ENCODE measurements at regions not wholly inside any gene's neighbourhood (a gene's known extent, or its start where the extent isn't known, plus 50 kb on each side); places are given as distances from the start of the nearest gene placed in this dataset.

DNA sequence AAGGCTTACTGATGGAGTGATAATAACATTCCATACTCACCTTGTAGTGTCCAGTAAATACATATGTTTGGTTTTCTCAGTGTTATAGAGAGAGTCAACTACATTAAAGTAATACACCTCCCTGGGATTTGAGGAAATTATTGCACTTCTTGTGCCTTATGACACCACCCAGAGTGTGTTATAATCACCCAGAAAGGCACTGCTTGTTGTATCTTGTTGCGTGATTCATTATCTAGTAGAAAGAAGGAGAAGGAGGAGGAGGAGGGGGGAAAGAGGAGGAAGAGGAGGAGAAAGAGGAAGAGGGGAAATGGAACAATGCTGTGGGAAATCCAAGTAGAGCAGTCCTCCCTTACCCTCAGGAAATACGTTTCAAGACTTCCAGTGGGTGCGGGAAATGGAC lies 661.8 kb upstream of the WWC1 start:
- FAIRE-seq (no peak), DNase-seq (ENCODE audit: low spot score) (no peak)

DNA sequence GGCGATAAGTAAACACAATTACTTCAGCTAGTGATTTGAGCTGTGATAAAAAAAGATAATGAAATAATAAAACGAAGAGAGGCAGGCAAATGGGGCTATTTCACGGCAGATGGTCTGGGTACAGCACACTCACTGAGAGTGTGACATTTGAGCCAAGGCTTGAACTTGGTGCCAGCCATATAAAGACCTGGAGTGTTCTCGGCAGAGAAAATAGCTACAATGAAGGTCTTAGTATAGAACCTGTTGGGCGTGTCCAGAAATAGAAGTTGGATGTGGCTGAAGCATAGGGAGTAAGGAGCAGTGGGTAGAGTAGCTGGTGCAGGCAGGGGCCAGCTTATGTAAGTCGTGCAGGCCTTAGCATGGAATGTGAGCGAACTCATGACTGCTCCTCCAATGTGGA lies 660.3 kb upstream of the WWC1 start:
- DNase-seq (ENCODE audit: low spot score) (no peak), FAIRE-seq (no peak)

DNA sequence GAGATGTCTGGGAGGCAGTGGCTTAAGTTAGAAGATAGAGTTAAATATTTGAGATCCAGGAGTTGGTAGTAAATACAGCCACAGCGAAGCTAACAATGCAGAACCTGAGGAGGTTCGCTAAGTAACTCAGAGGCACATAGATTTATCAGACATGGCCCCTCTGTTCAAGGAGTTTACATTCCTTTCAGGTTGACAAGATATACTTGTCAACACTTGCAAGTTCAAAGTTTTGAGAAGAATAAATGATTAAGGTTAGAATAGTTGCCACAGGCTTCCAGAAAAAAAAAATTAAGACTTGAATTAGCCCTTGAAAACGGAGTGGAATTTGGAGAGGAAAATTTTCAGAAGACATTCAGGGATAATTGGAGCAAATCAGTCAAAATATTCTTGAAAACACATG lies 658.3 kb upstream of the WWC1 start:
- FAIRE-seq: no peak
- DNase-seq (ENCODE audit: low spot score): no peak

DNA sequence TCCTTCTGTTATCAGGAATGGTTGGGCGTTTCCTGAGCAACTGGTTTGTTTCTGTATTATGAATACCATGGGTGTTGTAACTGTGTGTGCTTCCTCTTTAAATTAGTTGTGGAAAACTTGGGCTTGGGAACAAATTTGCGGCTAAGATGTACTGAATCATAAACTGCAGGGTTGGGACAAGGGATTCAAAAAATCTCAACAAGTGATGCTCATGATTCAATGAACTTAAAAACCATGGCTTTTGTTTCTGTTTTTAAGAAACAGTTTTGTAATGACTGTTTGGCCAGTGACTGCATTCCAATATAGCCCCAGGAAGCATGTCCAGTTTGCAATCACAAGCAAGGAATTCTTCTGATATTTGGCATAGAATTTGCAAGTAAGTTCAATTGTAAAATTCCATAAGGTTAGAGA lies 657.5 kb upstream of the WWC1 start:
- FAIRE-seq: no peak
- peak; percentile 68 for DNase-seq (ENCODE audit: low spot score)

DNA sequence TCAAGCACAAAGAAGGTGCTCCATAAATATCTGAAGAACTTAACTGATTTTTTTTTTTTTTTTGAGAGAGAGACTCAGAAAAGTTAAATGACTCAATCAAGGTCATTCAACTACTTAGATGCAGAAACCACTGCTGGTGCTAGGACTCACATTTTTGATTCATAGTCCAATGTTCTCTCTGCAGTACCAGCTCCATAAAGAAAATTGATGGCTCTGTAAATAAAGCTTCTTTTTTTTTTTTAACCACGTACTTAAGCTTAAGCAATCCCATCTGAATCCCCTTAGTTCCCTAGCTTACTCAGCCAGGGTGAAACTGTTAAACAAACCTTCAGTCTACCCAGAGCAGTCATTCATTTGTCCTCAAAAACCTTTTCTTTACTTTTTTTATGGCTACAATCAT lies 657.0 kb upstream of the WWC1 start:
- FAIRE-seq: peak; percentile 68
- DNase-seq (ENCODE audit: low spot score): peak; percentile 57

DNA sequence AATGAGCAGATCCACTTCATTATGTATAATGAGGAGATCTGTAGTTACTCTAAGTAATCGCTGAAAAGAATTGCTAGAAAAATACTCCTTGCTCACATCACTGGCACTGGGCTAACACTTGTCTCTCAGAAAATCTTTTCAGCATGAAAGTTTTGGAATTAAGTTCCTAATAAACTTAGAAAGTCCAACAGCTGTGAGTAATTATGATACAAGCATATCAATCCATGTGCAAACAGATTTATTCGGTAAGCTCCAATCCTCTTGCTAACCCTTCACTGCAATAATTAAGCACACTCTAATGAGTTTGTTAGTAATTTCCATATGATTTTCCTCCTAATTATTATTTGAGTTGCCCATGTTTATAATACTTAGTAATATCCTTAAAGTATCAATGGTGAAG lies 652.6 kb upstream of the WWC1 start:
- FAIRE-seq (no peak), DNase-seq (ENCODE audit: low spot score) (no peak)

DNA sequence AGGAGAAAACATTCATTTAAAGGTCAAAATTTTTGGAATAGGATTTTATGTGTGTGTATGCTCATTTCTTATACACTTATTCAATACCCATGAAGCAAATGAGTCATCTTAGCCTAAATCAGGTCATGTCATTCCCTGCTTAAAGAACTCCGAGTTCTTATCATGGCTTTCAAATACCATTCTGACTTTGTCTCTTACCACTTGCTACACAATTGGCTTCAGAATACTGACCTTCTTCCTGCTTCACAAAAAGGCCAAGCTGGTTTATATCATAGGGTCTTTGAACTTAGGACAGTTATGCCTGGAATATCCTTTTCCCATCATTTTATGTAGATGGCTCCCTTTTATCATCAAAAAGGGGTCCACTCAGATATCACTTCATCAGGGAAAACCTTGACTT lies 652.2 kb upstream of the WWC1 start:
- DNase-seq (ENCODE audit: low spot score): peak; percentile 10

DNA sequence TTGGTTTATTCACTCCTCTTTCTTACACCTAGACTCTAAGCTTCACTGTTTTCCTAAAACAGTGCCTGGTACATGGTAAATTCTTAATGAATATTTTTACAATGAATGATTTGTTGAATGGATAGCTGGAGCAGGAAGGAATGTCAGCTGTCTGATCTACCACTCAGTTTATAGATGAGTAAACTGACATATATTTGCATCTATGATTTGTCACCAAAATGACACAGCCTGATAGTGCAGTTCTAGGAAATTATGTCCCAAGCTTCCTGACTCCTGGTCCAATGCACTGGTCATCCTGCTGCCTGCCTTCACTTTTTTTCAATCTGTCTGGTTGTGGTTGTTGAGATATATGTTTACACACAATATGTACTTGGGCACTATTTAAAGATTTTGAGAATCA lies 651.7 kb upstream of the WWC1 start:
- FAIRE-seq: peak; percentile 39

More for the DNA sequence above, 652.2 kb upstream of the WWC1 start:
- FAIRE-seq: peak; percentile 42

DNA sequence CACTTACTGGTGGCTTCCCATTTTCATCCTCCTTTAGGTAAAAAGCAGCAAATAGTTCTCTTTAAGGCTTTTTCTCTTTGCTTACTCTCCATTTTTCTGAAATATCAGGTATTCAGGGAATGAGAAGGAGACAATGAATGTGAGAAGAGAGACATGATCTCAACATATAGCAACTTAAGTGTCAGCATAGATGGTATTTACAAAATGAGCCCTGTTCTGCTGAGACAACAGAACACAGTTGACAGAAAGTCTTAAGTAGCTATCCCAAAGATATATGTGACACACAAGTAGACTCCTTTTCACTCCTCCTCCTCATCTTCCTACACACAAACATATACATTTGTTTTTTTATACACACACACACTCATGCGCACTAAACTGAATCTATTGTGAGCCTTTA lies 649.3 kb upstream of the WWC1 start:
- DNase-seq (ENCODE audit: low spot score) (no peak), FAIRE-seq (no peak)

More for the DNA sequence above, 651.7 kb upstream of the WWC1 start:
- peak; percentile 72 for DNase-seq (ENCODE audit: low spot score)

DNA sequence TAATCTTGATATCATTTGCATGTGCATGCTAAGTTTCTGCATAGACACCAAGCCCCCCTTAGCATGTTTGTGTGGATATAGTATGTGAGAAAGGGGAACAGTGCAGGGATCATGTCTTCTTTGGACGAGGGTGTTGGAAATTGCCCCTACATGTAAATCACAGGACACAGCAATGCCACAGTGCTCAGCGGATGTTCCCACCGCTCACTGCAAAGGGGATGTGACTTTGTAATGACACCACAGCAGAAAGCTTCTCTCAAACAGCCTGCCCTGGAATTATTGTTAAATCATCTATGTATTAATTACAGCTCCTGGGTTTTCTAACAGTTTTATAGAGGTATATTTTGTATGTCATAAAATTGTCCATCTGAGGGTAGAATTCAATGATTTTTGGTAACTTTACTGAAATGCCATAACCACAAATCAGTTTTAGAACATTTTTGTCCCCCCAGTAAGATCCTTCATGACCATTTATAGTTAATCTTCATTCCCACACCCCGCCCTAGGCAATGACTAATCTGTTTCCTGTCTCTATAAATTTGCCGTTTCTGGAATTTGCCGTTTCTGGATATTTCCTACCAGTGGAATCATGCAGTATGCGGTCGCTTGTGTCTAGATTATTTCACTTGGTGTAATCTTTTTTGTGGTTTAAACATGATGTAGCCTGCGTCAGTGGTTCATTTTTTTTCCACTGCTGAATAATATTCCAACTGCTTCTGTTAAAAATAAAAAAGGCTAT lies 648.5 kb upstream of the WWC1 start:
- FAIRE-seq (peak; percentile 95), DNase-seq (ENCODE audit: low spot score) (peak; percentile 87)

DNA sequence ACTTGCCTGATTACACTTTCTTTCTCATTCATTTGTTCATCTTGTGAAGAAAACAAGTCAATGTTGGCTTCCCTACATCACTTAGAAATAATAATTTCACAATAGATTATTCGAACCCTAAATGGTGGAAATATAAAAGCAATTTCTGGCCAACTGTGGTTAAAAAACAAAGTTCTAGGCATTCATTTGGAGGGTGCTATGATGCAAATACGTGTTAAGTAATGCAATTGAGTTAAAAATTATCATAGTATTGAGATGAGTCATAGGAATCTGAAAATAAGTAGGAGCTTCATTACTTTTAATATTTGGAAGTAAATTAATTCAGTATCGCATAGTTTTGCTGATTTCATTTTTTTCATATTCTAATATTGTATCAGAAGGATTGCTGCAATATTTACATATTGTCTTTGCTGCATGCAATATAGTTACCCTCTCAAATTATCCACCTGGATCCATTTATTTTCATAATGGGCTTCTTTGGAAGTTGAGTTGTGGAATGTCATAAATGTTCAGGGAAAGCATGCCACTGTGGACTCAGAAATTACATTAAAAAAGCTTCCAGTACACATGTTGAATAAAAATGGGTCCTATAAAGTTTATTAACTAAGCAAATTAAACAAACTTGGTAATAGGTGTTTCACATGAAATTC lies 647.7 kb upstream of the WWC1 start:
- FAIRE-seq (no peak), DNase-seq (ENCODE audit: low spot score) (no peak)

DNA sequence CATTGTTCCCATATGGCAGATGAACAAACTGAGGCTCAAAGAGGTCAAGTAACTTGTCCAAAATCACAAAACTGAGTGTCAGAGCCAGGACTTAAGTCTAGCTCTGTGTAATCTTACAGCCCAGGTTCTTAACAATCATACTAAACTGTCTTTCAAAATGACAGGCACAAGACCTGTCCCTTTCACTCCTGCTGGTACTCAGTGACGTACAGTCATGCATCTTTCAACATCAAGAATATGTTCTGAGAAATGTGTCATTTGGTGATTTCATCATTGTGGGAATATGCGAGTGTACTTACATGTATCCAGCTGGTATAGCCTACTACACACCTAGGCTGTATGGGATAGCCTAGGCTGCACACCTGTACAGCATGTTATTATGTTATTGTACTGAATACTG lies 646.8 kb upstream of the WWC1 start:
- DNase-seq (ENCODE audit: low spot score) (peak; percentile 41), FAIRE-seq (no peak)

DNA sequence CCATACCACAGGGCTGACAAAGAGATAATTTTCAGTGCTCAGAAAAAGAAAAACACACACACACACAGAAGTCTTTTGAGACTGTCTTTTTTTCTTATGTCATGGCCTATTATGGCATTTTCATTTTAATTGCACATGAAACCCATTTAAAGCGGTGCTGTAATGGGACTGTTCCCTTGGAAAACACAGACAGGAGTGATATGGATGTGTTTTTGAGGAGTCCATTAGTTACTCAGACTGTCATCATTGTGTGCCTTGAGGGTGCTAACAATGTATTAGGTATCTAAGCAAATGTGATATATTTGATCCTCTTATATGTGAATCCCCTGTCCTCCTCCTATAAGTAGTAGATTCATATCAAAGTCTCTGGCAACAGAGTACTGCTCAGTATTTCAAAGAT lies 642.0 kb upstream of the WWC1 start:
- no peak for FAIRE-seq
- no peak for DNase-seq (ENCODE audit: low spot score)

DNA sequence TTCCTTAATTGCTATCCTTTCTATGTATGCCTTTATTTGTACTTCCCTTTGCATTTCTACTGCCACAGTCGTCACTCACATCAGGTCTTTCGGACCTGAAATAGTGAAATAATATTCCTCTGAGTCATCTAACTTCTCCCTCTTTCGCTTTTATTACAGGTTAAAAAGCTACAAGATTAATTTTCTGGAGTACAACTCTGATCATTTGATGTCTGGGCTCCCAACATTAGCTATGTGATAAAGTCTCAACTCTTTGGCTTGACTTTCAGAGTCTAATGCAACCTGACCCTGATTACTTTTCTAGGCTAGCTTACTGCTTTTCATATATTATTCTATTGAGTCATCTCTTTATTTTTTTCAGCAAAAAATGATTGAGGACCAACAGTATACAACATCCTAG lies 638.8 kb upstream of the WWC1 start:
- FAIRE-seq: no peak
- peak; percentile 36 for DNase-seq (ENCODE audit: low spot score)

DNA sequence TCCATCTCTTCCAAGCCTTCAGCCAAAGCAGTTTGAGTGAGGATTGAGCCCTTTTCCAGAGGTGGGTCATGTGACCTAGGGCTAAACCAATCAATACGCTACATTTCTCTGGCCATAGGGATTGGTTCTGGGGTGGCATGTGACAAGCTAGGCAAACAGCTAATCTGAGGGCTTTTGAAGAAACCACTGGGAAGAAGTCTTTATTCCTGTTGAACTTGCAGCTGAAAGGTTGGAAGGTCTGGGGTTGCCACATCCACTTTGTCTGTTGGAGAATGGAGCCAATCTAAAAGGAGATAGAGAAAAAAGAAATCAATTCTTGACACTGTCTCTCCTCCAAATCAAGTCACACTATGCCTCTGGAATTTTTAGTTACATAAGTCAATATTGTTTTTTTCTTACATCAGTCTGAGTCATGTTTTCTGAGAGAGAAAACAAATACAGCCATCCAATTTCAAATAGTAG lies 637.8 kb upstream of the WWC1 start:
- FAIRE-seq (no peak), DNase-seq (ENCODE audit: low spot score) (no peak)

DNA sequence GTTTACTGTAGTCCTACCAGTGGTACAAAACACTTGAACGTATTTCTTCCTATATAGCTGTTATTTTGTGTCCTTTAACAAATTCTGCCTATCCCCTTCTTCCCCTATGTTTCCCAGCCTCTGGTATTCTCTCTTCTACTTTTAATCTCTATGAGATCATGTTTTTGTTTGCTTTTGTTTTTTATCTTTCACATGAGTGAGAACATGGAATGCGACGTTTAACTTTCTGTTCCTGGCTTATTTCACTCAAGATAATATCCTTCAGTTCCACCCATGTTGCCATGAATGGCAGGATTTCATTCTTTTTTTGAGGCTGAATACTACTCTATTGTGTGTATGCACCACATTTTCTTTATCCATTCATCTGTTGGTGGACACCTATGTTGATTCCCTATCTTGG lies 634.4 kb upstream of the WWC1 start:
- FAIRE-seq (no peak), DNase-seq (ENCODE audit: low spot score) (no peak)

DNA sequence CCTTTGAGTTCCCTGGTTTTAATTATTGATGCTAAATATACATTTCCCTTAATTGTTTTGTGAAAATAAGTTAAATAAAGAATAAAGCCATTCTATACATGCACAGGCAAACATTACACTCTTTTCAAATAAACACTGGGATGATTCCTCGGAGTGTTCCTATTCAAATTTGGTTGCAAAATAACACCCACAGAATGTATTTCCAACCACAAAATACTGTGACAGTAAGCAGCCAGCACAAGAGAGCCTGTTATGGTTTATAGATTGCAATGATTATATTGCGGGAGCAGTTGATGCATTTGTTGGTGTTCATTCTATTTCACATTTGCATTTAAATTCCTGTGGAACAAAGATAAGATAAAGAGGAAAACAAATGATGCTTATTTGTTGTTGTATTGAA lies 632.6 kb upstream of the WWC1 start:
- FAIRE-seq: no peak
- no peak for DNase-seq (ENCODE audit: low spot score)

DNA sequence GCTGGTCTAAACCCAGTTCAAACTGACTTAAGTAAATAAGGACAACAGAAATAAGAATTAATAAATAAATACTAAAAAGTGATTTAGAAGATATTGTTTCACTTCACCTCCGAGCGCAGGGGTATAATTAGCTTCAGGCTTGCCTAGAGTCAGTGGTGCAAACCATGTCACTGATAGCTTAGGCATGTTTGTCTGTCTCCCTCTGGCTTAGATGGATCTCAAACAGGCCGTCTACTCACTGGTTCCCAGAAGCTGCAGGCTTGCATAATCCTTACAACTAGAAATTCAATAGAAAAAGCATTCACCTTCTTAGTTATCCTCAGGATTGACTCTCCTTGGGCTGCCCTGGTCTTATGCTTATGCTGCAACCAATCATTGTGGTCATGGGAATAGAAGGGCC lies 629.8 kb upstream of the WWC1 start:
- FAIRE-seq (no peak), DNase-seq (ENCODE audit: low spot score) (no peak)

DNA sequence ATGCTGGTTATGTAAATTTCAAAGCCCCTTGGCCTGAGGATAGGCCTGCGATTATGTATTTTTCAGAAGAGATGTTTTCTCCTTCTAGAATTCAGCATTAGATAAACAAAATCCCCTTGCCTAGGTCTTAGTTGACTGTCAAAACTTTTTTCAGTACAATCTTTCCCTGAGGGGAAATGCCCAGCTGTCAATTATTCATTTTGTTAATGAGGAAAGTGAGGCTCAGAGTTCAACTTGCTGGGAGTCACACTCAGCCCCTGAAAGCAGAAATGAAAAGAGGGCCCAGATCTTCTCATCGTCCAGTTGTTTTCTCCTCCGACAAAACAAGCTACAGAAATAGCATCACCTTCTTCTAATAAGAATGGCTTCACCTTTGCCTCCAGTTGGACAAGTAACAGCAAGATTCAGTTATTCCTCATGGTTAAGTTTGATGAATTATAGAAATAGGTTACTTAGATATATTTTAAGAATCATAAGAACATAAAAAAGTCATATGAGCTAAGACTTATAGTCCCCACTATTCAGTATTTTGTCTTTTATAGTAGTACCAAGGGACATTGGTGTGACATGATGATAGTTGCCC lies 627.1 kb upstream of the WWC1 start:
- FAIRE-seq: no peak

DNA sequence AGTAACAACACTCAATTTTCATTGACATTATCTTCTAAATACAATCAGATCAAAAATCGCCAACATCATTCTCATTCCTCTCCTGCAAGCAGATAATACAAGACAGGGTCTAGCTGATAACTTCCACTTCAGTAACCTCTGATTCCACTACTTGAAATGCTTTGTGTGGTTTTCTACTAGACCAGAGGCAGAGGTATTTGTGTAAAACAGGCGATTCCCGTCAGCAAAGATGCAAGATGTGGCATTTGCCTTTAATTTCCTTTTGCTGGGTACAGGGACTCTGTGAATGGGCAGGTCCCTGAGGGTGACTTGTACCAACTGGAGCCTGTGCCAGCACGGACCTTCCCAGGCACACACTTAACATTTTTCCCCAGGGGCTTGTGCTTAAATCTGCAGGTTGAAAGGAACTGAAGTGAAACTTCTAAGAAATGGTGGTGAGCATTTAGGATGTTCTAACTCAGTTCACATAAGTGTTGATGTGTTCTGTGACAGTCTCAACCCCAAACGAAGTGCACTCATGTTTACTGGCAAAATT lies 625.5 kb upstream of the WWC1 start:
- FAIRE-seq: no peak
- no peak for DNase-seq (ENCODE audit: low spot score)

More for the DNA sequence above, 627.1 kb upstream of the WWC1 start:
- no peak for DNase-seq (ENCODE audit: low spot score)

DNA sequence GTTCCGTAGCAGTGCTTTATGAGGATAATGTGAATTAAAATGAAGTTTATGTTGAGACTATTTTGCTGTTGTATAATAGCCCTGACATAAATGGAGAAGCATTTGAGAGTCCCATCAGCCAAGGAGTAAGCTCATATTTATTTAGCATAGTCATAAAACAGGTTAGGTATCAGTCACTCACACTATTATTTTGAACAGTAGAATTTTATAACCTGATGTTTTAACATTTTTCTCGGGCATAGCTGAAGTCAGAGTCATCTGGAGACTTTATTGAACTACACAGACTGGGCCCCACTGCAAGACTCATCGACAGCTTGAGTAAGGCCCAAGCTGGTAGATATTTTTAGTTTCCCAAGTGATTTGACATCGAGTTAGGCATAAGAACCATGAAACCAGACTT lies 620.3 kb upstream of the WWC1 start:
- DNase-seq (ENCODE audit: low spot score): no peak
- FAIRE-seq: no peak

DNA sequence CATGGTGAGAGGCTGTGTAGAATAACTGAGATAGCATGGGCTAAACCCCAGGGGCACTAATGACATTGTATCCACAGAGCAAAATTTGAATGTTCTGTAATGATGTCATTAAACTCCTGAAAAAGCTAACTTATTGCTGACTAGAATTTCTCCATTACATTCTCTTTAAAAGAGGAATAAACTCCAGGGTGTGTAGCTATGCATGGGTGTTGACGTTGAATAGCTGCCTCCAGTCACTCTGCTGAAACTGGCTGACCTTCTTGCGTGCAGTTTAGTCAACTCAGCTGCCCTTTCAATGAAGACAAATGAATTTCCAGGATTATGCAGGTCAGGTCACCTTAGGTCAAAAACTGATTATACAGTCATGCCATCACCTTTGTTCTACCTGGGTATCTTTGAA lies 617.5 kb upstream of the WWC1 start:
- FAIRE-seq: no peak

More for the DNA sequence above, 617.5 kb upstream of the WWC1 start:
- no peak for DNase-seq (ENCODE audit: low spot score)

All from RCC 7860 (cell line).